HG03095 (cell line): ENCODE measurements at regions not wholly inside any gene's neighbourhood (a gene's known extent, or its start where the extent isn't known, plus 50 kb on each side); places are given as distances from the start of the nearest gene placed in this dataset.

Source experiments
- ATAC-seq: cut with Tn5 transposase; IDR thresholded peaks from one replicate; pipeline ENCODE4 v1.9.1; 2021; ENCODE audit warnings: moderate library complexity; ENCODE audit not compliant: unreplicated experiment

DNA sequence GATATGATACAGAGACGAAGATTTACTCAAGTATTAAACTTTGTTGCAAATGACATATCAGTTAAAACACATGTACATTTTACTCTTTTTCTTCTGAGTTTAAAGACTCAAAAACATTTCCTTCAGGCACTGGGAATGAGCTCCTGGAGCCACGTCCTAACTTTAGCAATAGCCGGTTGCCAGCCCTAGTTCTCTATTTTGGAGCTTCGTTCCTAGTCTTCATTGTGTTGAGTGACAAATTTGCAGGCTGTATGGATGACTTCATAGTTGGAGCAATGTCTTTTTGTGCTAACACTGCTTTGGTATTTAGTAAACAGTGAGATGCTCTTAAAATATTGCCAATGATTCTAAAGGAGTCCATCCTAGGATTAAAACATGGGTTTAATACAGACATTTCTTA lies 190.9 kb downstream of the FAT4 start:
- ATAC-seq, result no peak

GRCh38 chr4:125507141-125507540 lies 192.4 kb downstream of the FAT4 start:
- ATAC-seq, result no peak

- ATAC-seq, result no peak
These were observed 197.0 kb downstream of the FAT4 start for GRCh38 chr4:125511715-125512114.

- no peak for ATAC-seq
These were observed 200.3 kb downstream of the FAT4 start for GRCh38 chr4:125515016-125515415.

GRCh38 chr4:125517831-125518230 lies 203.1 kb downstream of the FAT4 start:
- ATAC-seq, result no peak

DNA sequence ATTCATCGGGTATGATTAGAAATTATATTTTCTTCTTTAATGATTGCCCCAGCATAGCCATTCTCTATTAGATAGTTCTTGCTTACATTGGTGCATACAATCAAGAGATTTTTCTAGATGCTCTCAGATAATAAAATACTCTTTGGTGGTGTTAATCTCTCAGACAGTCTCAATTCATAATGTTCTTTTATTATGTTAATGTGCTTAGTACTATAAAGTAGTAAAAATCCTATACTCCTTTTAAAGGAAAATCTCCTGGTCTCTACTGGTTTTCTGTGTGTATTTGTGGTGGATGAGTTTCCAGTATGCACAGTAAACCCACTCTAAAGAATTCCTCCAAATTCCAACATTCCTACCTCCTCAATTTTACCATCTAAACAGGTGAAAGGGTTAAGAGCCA lies 203.5 kb downstream of the FAT4 start:
- ATAC-seq, result no peak

- ATAC-seq, result no peak
These were observed 204.8 kb downstream of the FAT4 start for GRCh38 chr4:125519371-125520146.

- no peak for ATAC-seq
These were observed 205.7 kb downstream of the FAT4 start for GRCh38 chr4:125520258-125520990.

- no peak for ATAC-seq
These were observed 207.8 kb downstream of the FAT4 start for GRCh38 chr4:125522588-125522987.

GRCh38 chr4:125522992-125523391 lies 208.2 kb downstream of the FAT4 start:
- ATAC-seq, result no peak

DNA sequence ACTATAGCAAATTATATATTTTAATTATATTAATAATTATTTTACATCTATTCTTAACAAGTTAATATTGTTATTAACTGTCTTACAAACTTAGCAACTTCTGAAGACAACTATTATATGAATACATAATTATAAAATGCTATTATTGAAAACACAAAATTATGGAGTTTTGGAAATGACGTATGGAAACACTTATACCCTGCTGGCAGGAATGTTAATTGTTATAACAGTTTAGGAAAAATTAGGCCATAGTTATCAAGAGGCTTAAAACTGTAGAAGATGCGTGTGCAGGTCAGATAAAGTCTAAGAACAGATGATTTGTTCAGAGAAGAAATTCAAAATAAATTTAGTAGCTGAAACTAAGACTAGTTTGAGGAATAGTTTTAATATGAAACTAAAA lies 211.7 kb downstream of the FAT4 start:
- no peak for ATAC-seq

- ATAC-seq, result no peak
These were observed 212.9 kb downstream of the FAT4 start for GRCh38 chr4:125527681-125528080.

- ATAC-seq, result no peak
These were observed 214.3 kb downstream of the FAT4 start for GRCh38 chr4:125529071-125529470.

GRCh38 chr4:125538670-125539069 lies 223.9 kb downstream of the FAT4 start:
- no peak for ATAC-seq

DNA sequence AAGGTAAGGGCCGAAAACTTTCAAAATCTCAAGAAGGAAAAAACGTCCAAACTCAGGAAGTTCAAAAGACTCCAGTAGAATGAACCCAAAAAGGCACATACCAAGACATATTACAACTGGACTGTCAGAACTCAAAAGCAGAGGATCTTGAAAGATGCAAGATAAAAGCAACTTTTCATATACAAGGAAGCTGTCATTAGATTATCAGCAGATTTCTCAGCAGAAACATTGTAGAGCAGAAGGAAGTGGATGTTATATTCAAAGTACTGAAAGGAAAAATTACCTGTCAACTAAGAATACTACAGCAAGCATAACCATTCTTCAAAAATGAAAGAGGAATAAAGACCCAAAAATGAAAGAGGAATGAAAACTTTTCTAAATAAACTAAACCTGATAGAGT lies 224.9 kb downstream of the FAT4 start:
- no peak for ATAC-seq

DNA sequence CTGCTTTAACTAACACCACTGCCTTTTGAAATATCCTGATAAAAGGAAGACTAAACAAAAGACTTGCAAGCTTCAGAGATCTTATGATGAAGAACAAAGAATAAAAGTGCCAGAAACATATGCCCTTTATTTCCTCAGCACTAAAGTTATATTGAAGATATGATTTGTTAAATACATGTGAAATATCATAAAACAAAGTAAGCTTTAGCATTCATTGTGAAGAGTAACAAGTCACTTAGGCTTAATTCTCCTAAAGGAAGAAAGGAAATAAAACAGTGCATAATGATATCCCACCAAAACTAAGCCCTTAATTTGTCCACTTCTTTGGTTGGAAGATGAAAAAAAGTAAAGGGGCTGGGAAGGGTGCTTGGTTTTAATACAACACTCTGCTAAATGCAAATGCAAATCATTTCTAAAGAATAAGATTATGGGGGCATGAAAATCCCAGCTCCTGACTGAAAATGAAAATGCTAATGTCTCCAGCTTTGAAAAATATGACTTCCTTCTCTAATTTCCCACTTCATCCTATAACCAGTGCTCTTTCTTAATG lies 227.2 kb downstream of the FAT4 start:
- ATAC-seq, result no peak

- ATAC-seq, result no peak
These were observed 231.5 kb downstream of the FAT4 start for GRCh38 chr4:125546272-125546671.

- no peak for ATAC-seq
These were observed 233.1 kb downstream of the FAT4 start for GRCh38 chr4:125547836-125548235.

DNA sequence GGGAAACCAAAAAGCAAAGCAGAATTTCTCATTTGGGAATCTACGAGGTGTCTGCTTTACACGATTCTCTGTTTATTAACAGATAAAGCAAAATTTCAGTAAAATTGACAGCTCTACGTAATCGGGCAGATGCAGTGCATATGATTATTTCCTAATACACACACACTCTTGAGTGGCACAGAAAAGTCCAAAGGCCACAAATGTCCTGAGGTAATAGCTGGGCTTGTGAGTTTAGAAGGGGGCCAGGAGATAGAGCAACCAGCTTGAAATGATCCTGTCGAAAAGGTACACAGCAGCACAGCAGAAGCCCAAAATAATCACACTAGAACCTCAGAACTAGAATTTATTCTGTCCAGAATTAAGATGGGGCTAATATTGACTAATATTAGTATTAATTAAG lies 236.0 kb downstream of the FAT4 start:
- ATAC-seq, result no peak

GRCh38 chr4:125551466-125551865 lies 236.7 kb downstream of the FAT4 start:
- ATAC-seq, result no peak

GRCh38 chr4:125551967-125552366 lies 237.2 kb downstream of the FAT4 start:
- ATAC-seq, result no peak

DNA sequence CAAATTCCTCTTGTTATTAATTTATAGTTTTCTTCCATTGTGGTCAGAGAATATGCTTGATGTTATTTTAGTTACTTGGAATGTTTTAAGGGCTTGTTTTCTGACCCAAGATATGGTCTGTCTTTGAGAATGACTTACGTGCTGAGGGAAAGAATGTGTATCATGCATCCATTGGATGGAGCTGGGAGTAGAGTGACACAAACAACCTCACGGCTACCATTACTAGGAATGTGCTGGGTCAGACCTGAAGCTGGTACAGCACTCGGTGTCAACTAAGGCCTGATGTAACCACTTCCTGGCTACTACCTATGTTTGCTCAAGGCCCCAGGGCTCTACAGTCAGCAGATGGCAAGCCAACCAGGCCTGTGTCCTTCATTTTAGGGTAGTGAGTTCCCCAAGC lies 257.8 kb downstream of the FAT4 start:
- no peak for ATAC-seq
